ENCODE measurements at regions not wholly inside any gene's neighbourhood (a gene's known extent, or its start where the extent isn't known, plus 50 kb on each side); places are given as distances from the start of the nearest gene placed in this dataset.

DNA sequence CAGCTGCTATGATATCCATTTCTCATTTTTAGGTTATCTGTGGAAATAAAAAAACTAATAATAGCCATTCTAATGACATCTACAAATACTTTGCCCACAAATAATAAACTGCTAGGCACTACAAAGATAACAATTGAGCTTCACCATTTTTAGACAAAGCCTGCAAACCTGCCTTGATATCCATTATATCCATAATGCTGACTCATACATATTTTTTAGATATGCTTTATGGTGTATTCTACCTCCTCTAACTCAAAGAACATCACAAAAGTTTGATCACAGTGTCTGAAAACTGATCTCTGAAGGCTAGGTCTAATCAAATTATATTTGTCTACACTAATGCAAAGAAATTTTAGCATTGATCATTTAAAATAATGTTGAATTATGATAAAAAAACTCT lies 138.4 kb downstream of the HNMT start:
- Histone ChIP-seq H3K27ac (no peak overlapping the region), H3K79me2 (no peaks in the 10 kb centered on the region), H2AFZ (no peak overlapping the region), H3K27me3 (no peaks in the 10 kb centered on the region), H3K4me3 (no peak overlapping the region), H3K4me1 (ENCODE audit: insufficient read depth) (peaks cover 6% of the 10 kb centered on the region), H3K4me2 (no peak overlapping the region), H4K20me1 (ENCODE audit: insufficient read depth, poor library complexity, severe bottlenecking) (no peaks in the 10 kb centered on the region), H3K9me3 (ENCODE audit: low read depth) (no peaks in the 10 kb centered on the region), H3K36me3 (replicated peaks; ENCODE audit: insufficient read depth, low read depth) (no peaks in the 10 kb centered on the region), H3K9me2 (replicated peaks; ENCODE audit: insufficient read depth) (no peaks in the 10 kb centered on the region)
- no peak for DNase-seq (ENCODE audit: low spot score)
- no peak for TF ChIP-seq EZH2 (IDR thresholded peaks at IDR 0.05; ENCODE audit: borderline replicate concordance)
- no peak for TF ChIP-seq EZH2phosphoT487 (IDR thresholded peaks at IDR 0.05; ENCODE audit: low read depth, severe bottlenecking, unreplicated experiment)
- TF ChIP-seq, protein P1, sequence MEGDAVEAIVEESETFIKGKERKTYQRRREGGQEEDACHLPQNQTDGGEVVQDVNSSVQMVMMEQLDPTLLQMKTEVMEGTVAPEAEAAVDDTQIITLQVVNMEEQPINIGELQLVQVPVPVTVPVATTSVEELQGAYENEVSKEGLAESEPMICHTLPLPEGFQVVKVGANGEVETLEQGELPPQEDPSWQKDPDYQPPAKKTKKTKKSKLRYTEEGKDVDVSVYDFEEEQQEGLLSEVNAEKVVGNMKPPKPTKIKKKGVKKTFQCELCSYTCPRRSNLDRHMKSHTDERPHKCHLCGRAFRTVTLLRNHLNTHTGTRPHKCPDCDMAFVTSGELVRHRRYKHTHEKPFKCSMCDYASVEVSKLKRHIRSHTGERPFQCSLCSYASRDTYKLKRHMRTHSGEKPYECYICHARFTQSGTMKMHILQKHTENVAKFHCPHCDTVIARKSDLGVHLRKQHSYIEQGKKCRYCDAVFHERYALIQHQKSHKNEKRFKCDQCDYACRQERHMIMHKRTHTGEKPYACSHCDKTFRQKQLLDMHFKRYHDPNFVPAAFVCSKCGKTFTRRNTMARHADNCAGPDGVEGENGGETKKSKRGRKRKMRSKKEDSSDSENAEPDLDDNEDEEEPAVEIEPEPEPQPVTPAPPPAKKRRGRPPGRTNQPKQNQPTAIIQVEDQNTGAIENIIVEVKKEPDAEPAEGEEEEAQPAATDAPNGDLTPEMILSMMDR (IDR thresholded peaks at IDR 0.05; ENCODE audit: poor library complexity), result no peak

DNA sequence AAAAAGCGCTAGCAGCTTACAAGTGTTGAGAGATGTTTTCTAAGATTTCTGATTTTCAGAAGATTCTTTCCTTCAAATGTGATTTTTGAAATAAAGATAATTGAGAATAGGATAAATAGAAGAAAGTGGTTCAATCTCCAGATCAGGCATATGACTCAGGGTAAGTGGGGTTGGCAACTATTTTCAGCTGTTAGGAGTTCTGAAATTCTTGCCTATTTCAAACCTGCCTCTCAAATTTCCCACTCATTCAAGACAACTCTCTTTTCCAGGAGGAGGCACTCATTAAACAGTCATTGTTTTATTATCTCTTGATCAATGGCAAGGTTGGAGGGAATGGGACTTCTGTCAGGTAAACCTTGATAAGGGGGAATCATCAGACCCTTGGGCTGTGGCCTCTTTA lies 138.9 kb downstream of the HNMT start:
- Histone ChIP-seq H2AFZ (no peak overlapping the region), H3K9me3 (ENCODE audit: low read depth) (no peaks in the 10 kb centered on the region), H4K20me1 (ENCODE audit: insufficient read depth, poor library complexity, severe bottlenecking) (no peaks in the 10 kb centered on the region), H3K9me2 (replicated peaks; ENCODE audit: insufficient read depth) (no peaks in the 10 kb centered on the region), H3K4me1 (ENCODE audit: insufficient read depth) (peaks cover 6% of the 10 kb centered on the region), H3K4me2 (no peak overlapping the region), H3K4me3 (no peak overlapping the region), H3K27me3 (no peaks in the 10 kb centered on the region), H3K79me2 (no peaks in the 10 kb centered on the region), H3K36me3 (replicated peaks; ENCODE audit: insufficient read depth, low read depth) (no peaks in the 10 kb centered on the region), H3K27ac (no peak overlapping the region)
- TF ChIP-seq, protein P1 (IDR thresholded peaks at IDR 0.05; ENCODE audit: poor library complexity), result no peak
- TF ChIP-seq EZH2 (IDR thresholded peaks at IDR 0.05; ENCODE audit: borderline replicate concordance) (no peak), EZH2phosphoT487 (IDR thresholded peaks at IDR 0.05; ENCODE audit: low read depth, severe bottlenecking, unreplicated experiment) (no peak)
- whole genome bisulfite sequencing (ENCODE audit: low lambda C conversion rate, missing lambda C conversion rate), result 100% methylated on average over 1 of the region's 1 CpG
- DNase-seq (ENCODE audit: low spot score), result no peak

DNA sequence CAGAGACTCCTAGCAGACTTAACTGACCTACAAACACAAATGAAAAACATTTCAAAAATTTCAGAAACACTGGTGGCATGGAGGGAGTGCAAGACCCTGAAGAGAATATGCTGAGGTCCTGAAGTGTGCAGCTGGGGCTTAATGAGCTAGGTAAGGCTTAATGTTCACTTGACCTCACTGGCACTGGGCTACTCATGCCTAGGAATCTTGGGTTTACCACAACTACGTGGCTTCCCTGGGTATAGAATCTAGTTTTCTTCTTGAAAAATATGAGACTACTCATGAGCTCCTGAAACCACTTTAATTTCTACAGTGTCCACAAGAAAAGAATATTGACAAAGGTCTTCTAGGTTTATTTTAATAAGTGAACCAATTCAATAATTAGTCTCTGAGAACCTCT lies 139.8 kb downstream of the HNMT start:
- no peak for DNase-seq (ENCODE audit: low spot score)
- Histone ChIP-seq H3K9me2 (replicated peaks; ENCODE audit: insufficient read depth) (no peaks in the 10 kb centered on the region), H3K27ac (no peak overlapping the region), H3K4me1 (ENCODE audit: insufficient read depth) (peaks cover 6% of the 10 kb centered on the region), H3K9me3 (ENCODE audit: low read depth) (no peaks in the 10 kb centered on the region), H3K36me3 (replicated peaks; ENCODE audit: insufficient read depth, low read depth) (no peaks in the 10 kb centered on the region), H4K20me1 (ENCODE audit: insufficient read depth, poor library complexity, severe bottlenecking) (no peaks in the 10 kb centered on the region), H3K79me2 (no peaks in the 10 kb centered on the region), H3K27me3 (no peaks in the 10 kb centered on the region), H3K4me2 (no peak overlapping the region), H3K4me3 (no peak overlapping the region), H2AFZ (no peak overlapping the region)
- WGBS (ENCODE audit: low lambda C conversion rate, missing lambda C conversion rate), result 100% methylated on average over 1 of the region's 1 CpG
- no peak for TF ChIP-seq EZH2 (IDR thresholded peaks at IDR 0.05; ENCODE audit: borderline replicate concordance)
- TF ChIP-seq, protein P1 (IDR thresholded peaks at IDR 0.05; ENCODE audit: poor library complexity), result no peak
- no peak for TF ChIP-seq EZH2phosphoT487 (IDR thresholded peaks at IDR 0.05; ENCODE audit: low read depth, severe bottlenecking, unreplicated experiment)

DNA sequence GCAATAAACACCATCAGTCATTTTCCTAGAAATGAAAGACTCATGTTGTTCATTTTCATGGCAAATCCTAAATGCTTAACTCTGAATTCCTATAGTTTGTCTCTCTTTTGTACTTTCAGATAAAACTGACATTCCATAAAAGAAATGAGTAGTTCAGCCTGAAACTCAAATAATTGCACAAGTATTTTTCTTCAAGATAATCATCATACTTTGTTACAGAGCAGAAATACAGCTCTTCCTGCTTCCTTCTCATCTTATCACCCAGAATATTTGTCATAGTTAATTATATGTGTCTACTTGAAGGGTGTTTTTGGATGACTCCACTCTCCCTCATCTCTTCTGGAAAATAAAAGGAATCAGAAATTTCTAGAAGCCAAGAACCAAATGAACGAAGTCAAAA lies 141.1 kb downstream of the HNMT start:
- Histone ChIP-seq H3K27me3 (no peaks in the 10 kb centered on the region), H3K79me2 (no peaks in the 10 kb centered on the region), H3K9me2 (replicated peaks; ENCODE audit: insufficient read depth) (no peaks in the 10 kb centered on the region), H3K4me1 (ENCODE audit: insufficient read depth) (peaks cover 6% of the 10 kb centered on the region), H4K20me1 (ENCODE audit: insufficient read depth, poor library complexity, severe bottlenecking) (no peaks in the 10 kb centered on the region), H3K9me3 (ENCODE audit: low read depth) (no peaks in the 10 kb centered on the region), H3K27ac (no peak overlapping the region), H2AFZ (no peak overlapping the region), H3K4me2 (no peak overlapping the region), H3K4me3 (no peak overlapping the region), H3K36me3 (replicated peaks; ENCODE audit: insufficient read depth, low read depth) (no peaks in the 10 kb centered on the region)
- DNase-seq (ENCODE audit: low spot score), result no peak
- WGBS (ENCODE audit: low lambda C conversion rate, missing lambda C conversion rate), result 48% methylated on average over 1 of the region's 1 CpG
- TF ChIP-seq EZH2 (IDR thresholded peaks at IDR 0.05; ENCODE audit: borderline replicate concordance), result no peak
- no peak for TF ChIP-seq EZH2phosphoT487 (IDR thresholded peaks at IDR 0.05; ENCODE audit: low read depth, severe bottlenecking, unreplicated experiment)
- TF ChIP-seq, protein P1 (IDR thresholded peaks at IDR 0.05; ENCODE audit: poor library complexity), result no peak

Data from hepatocyte (in vitro differentiated cells).